Medulla oblongata (tissue), 1 donor: ENCODE measurements at regions not wholly inside any gene's neighbourhood (a gene's known extent, or its start where the extent isn't known, plus 50 kb on each side); places are given as distances from the start of the nearest gene placed in this dataset.
A peak's percentile ranks its signal among the peaks of the same experiment; 100 is the strongest.

Experiments
- DNase-seq: peaks from one replicate; pipeline ENCODE4 v3.0.0-alpha.2; 2015; ENCODE audit errors: extremely low spot score

DNA sequence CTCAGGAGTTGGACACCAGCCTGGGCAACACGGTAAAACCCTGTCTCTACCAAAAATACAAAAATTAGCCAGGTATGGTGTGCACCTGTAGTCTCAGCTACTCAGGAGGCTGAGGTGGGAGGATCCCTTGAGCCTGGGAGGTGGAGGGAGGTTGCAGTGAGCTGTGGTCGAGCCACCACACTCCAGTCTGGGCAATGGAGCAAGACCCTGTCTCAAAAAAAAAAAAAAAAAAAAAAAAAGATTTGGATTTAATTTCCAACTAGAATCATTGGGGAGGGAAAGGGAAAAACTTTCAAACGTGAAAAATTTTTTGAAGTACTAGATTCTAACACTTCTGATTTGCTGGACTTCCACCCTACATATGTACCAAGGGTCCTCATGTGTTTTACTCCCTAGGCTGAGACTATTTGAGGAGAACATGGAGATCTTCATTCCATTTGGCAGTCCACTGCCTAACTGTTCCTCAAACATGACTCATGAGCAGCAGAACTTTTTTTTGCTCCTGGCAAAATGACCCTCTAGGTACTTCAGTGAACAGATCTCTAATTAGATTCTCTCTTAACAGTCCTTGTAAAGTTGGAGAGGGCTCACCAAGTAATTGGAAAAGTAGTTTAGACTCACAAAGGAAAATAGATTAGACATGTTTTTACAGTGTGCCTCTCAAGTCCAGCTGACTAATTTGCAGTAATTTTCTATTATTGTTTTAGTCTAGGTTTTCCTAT lies 267.6 kb downstream of the METTL4 start:
- no peak for DNase-seq

DNA sequence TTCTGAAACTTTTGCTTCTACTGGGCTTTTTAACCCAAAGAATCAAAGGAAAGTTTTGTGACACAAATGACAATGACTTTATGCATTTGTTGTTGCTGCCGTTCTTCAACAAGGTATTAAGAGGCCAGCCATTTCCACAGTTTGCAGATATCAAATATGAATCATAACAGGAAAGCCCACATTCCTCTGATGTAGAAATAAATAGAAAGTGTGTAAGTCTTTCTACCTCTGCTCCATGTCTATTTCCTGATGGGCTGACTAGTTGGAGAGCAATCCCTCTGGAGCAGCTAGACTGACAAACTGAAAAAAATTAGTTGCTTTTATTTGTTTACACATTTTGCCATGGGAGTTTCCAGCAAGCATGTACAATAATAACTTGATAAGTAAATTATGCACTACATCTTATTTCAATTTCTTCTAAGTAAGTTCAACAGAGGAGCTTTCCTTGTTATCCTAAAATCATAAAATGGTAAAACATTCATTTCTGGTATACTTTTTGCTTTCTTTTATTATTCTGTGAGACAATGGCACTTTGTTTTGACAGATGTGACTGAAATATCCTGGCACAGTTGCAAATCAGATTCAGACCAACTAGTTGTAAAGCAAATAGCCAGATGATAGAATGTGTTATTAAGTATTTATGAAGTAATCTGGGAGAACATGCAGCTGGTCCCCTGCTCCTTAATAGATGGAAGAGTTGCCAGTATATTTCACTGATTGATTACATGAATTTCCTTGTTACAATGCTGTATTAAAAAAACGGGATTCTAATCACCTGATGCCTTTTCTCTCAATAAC lies 266.7 kb downstream of the METTL4 start:
- no peak for DNase-seq

DNA sequence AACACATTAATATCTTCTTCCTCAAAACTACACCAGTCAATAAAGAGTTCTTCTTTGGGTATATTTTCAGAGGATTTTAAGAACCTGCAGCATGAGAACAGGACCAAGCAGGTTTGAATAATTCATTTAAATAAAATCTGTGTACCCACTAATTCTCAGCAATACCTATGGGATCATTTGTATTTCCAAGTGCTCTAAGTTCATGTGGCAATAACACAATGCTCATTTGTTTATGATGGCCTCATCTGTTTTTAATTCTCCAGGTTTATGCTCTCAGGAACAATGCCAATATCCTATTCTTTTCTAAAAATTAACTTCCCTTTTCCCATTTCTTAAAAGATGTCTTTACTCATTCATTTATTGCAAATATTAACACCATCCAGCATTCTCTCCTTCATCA lies 264.7 kb downstream of the METTL4 start:
- no peak for DNase-seq

DNA sequence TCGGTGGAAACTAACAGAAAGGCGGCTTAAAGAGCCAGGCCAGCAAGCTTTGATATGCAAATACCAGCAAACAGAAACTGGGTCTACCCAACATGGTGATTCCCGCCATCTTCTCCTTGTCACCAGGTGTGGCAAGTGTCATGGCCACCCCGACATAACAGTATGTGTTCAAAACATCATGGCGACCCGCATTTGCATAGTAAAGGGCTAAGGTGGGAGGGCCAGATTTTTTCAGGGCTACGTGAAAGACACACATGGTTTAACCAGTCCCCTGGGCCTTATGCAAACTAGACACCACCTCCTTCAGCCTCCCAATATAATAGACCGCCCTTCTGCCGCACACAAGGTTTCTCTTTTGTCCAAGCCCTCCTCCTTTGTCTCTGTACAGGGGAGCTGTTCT lies 260.4 kb downstream of the METTL4 start:
- DNase-seq, result no peak

DNA sequence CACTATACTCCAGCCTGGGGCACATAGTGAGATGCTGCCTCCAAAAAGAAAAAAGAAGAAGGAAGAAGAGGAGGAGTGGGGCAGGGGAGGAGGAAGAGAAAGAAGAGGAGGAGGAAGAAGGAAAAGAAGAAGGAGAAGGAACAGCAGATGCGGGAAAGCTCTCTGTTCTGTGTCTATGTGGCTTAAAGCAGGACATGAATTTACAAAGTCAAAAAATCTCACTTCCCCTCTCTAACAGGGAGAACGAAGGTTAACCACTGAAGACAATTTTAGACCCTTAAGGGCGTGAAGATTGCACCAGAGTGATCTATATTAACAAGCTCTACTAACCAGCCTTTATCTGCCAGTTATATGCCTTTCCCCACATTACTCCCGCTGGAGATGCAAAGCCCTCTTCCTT lies 258.9 kb downstream of the METTL4 start:
- peak; percentile 3 for DNase-seq

DNA sequence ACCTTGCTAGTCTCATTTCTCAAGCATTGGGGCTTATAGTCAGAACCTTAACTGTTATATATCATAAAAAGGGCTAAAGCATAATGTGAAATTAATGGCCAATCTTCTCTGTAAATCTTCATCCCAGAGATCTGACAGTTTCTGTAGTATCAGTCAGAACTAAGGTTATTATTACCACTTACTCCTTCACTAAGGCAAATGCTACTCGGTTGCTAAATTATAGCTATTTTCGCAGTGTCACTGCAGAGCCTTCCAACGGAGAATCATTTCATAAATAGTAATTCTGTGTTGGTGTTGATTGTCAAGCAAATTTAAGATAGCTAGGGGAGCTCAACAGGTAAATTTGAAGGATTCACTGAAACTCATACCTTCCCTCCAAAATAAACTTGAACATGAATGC lies 258.0 kb downstream of the METTL4 start:
- DNase-seq, result no peak

DNA sequence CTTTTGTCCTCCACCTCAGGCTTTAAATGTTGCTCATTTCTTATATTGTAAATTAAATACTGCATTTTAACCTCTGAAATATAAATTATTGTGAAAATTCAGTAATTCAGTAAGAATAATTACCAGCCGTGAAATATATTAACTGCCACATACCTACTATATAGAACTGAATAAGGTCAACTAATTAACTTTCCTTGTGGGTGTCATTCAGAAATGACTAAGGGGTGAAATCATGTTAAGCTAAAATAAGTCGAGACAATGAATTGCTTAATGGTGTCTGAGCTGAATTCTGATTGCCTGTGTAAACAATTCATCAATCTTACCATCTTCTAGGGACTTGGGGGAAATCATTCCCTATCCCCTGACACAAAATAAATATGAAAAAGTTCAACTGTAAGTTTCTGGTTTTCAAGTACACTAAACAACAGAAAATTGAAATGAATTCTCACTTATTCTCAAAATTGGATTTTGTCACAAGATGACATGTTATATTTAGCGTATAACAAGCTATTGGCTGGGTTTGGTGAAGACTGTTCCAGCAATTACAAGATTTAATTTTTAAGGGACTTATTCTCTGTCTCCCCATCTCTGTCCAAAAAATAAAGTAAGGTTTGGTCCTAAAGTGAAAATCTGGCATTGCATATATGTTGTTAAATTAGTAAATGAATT lies 255.1 kb downstream of the METTL4 start:
- DNase-seq, result no peak

DNA sequence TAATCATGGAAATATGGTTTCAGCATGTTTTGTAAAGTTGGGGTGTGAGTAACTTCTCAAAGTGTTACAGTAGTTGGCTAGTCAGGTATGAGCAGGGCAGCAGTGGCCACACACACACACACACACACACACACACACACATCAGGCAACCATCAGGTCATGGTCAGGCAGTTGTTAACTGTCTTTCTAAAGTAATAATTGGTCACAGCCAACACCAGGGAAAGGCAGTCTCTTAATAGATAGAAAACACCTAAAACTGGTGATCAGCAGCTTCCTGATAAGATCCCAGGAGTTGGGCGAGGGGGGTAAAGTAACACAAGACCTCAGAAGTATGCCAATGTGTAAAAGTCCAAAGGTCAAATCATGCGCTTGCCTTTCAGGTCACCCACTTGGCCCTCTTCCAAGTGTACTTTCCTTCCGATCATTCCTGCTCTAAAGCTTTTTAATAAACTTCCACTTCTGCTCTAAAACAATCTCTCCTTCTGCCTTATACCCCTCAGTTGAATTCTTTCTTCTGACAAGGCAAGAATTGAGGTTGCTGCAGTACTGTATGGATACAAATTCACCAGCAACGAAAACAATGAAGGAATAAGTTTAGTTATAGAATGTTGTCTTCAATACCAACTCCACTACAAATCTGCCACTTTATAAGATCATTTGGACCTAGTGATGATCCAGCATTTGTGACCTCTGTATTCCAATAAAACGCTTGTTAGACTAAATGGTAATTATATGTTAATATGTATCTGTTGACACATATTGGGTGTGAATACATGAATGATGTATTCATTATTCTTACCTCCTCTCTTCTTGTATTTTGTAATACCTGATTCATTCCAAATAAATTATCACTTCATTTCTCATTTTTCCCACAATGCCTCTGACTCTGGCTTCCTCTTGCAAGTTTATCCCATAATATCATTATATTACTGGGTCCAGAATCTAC lies 254.3 kb downstream of the METTL4 start:
- no peak for DNase-seq

DNA sequence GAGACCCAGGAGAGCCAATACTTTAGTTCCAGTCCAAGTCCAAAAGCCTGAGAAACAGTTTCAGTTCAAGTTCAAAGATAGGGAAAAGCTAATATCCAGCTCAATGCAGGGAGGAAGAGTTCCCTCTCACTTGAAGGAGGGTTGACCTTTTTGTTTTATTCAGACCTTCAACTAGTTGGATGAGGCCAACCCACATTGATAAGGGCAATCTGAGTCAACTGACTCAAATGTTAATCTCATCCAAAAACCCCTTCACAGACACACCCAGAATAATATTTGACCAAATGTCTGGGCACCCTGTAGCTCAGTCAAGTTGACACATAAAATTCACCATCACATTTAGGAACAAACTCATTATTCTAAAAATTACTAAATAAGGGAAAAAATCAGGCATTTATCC lies 246.8 kb downstream of the METTL4 start:
- no peak for DNase-seq

DNA sequence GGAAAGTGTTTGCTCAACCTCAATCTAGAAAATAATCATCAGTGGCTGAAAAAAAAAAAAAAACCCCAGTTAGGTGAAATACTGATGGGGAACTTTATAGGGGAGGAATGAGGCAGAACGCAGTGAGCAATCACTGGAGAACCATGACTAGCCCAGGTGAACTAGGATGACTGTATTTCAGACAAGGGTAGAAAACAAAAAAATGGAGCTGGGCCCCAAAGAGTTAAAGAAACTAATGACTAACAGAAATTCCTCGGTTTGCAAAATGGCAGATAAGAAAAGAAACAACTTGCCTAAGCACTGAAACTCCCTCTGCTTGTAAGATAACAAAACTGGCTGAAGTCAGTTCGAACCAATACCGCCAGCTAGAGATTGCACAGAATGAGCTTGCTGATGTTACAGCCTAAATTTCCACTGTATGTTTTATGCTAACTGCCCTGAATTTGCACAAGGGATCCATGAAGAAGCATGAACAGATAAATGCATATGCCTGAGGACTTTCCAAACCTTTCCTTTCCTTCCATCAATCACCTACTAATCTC lies 245.9 kb downstream of the METTL4 start:
- no peak for DNase-seq

DNA sequence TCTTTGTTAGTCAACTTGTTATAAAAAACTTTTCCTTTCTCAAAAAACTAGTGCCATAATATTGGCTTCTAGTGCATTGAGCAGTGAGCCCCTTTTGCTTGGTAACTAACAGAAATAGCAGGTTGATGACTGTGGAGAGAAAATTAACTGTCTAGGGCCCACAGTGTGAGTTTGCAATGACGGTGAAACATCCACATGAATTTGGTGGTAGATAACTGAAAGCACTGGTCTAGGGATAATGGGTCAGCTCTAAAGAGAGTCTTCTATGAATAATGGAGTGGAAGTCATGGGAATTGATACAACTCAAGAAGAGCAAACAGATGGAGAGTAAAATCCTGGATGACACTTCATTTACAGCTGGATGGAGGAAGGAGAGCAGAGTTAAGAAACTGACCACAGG lies 245.4 kb downstream of the METTL4 start:
- DNase-seq, result no peak

DNA sequence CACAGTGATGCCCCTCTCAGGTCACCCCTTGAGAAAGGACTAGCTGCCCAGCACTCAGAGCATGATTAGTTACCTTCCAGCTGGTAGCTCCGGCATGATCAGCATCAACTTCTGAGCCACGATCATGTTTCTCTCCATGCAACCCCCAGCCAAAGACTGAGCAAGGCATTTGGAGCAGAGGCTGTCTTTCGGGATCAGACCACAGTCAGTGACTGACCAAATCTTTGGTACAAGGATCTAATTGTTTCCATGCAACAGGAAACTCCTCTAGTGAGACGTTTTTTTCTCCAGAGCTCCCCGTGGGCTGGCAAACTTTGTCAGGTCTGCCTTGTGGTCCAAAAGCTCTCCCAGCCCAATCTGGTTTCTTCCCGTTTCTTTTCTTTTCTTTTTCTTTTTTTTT lies 244.3 kb downstream of the METTL4 start:
- no peak for DNase-seq

DNA sequence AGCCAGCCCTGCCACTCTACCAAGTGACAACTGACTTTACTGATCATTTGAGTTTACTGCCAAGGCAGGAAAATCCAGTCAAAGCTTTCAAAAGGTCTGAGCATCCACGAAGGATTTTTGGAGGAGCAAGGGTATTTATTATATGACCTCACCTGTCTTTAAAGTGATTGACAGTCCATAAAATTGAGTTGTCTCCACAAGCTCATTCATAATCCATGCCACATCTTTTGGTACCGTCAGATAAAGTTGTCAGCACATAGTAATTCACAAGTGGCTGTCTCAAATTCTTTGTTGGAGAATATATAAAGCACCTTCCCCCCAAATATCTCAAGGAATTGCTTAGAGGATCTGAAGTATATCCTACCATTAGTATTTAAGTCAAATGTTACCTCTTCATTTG lies 240.5 kb downstream of the METTL4 start:
- DNase-seq, result no peak

DNA sequence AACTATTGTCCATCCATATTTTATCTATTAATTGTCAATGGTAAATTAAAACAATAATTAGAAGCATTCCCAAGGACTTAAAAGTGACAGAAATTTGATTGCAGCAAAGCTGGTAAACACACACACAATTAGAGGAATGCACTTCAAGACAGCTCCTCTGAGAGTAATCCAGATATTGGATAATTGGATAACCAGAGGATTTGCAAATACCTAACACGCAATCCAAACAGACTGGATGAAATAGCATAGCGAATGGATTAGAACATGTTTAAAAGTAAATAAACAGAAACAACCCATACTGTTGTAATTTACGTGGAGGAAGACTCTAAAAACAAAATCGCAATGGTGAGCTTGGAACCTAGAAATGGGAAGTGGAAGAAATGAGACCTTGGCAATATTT lies 239.8 kb downstream of the METTL4 start:
- no peak for DNase-seq

DNA sequence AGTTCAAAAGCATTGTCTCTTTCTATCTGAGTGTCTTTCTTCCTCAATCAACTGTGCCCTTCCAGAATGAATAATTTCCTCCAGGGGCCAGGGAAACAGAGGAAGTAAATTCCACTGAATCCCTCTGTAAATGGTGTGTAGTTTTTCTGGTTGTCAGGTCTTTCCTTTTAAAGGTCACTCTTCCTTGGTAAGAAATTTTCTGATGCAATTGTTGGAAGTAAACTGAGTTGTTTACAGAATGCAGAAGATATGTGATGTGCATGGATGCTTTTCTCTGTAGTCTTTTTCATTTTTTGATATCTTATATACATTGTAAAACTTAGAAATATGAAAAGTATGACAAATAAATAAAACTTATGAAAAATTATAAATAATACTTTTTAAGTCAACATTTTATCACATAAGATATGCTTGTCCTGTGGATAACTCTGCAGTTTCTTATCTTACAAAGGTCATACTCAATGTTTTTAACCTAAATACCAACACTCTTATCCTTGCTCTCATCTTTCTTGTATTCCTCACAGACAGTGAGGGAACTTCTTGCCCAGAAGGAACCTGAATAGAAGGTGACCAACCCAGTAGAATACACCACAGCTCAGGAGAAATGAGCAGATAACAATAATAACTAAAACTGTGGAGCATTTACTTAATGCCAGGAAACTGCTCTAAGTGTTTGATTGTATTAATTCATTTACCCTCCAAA lies 234.5 kb downstream of the METTL4 start:
- DNase-seq, result no peak

DNA sequence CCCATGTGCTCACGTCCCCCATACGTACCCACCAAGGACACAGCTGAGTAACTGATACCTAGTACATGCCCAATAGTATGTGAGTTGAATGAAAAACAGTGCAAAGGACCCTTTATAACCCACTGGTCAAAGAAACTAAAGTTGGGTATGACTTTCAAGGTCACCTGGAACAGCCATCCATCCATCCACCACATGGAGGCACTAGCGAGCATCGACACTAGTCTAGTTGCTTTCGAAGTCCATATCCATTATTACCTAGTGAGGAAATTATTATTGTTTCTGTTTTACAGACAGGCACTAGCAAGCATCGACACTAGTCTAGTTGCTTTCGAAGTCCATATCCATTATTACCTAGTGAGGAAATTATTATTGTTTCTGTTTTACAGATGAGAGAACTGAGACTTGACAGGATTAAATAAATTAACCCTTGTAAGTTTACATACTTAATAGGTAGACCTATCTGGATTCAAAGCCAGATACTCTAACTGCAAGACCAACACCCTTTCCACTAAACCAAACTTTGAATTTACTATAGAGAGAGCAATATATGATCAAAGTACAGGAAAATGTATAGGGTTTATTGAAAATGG lies 233.7 kb downstream of the METTL4 start:
- peak; percentile 7 for DNase-seq

DNA sequence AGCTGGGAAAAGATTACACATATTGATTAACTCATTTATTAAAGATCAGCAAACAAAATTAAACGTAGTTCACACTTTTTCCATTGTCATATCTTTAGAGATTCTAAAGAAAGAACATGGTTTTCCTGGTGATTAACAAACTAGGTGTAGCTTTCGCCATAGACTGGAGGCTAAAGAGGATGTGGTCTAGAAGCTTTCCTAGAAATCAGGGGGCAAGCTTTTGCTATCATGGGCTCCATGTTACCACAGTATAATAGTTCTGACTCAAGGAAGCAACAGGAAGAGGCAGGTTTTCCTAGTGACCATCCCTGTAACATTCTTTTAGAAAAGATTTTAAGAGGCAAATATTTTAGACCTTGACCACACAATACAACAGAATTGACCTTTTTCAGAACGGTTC lies 232.7 kb downstream of the METTL4 start:
- no peak for DNase-seq

DNA sequence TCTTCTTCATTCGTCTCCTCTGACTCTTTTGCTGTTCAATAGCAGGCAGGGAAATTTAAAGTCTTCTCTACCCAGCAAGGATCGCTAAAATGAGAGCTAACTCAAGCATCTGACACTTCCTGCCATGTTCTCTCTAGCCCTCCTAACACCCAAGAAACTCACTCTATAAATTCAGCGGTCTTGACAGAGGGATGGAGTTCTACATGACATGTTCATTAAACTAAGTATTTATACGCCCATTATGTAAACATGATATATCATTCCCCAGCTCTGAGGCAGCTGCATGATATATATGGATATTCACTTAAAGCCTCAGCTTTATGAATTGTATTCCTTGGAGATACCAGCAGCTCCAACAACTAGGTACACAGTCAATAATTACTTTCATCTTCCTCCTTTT lies 231.0 kb downstream of the METTL4 start:
- DNase-seq, result no peak

DNA sequence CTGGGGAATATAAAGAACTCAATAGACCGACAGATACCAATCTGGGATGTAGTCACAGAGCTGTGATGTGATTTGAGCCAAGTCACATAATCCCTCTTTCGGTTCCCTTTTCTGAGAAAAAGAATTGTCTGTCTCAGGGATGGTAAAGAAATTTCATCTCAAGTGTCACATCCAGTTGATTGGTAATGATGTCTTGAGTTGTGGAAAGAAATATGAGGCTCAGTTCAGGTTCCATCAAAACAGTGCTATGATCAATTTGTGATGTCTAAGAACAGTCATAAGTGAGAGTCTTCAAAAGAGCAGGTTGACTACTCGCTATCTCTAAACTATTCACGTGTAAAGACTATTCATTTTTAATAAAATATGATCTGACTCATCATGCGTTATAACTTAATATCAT lies 223.3 kb downstream of the METTL4 start:
- DNase-seq, result no peak

DNA sequence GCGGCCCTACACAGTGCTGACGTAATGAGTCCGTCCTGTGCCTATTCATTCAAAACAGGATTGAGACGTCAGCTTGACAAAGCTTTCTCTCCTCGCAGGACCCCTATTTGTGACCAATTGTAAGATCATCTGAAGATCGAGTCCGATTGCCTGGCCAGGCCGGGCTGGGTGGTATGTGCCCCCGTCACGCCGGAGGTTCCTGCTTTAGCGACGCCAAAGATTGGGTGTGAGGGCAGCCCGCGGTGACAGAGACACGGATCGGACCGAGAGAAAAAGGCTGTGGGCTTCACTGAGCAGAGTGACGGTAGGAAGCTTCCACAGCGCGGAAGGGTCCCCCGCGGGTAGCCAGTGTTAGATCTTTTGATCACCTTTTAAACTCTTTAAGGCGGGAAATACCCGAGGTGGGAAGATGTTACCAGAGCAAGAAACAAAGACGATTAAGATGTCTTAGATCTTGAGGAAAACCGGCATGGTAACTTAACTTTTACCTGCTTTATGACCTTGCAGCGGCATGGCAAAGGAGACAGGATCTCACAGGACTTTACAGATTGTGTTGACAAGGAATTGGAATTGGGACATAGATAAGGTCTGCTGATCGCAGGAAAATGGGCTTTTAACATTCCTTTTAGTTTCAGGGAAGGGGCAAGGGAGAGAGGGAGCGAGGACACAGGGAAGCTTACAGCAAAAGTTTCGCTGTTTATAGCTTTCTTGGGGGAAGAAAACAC lies 220.0 kb downstream of the METTL4 start:
- no peak for DNase-seq
